ENCODE measurements at regions not wholly inside any gene's neighbourhood (a gene's known extent, or its start where the extent isn't known, plus 50 kb on each side); places are given as distances from the start of the nearest gene placed in this dataset.

- no peak overlapping the region for H3K4me3 ChIP-seq
Observed at GRCh38 chr5:54720341-54720740, 202.8 kb downstream of the SNX18 start.

DNA sequence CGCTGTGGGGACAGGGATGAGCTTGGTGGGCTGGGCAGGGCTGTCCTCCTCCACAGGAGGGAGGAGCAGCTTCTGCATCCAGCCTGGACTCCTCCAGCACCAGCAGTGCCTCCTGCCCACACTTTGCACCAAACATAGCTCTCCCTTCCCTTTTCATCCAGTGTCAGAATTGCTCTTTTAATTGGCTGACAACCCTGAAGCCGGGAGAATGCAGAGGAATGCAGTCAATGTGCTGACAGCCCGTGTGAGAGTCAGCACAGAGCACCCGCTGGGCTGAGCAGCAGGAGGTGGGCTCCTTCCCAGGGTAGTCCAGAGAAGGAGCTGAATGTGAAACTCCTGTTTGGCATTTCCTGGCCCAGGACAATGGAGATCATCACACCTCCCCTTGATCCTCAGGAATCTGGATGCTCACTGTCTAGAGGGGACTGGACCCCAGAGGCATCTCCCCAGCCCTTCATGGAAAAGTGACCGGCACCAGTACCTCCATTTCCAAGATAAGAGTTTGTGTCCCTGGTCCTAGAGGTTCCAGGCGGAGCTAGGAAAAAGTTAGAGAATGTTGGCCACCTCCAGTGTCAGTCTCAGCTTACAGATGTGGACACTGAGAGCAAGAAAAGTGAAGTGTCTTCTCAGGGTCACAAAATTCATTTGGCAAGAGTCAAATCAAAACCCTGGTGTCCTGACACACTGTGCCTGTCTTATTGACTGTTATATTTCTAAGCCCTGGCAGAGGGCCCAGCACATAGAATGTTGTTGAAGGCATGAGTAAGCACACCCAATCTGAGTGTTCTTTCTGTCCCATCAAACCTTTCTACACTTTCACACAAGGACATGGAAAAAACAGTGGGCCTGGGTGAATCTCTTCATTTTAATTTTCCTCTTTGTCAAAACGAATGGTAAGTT is 202.1 kb downstream of the SNX18 start:
- DNase-seq: peak in 1 of 2 donors; percentile 70
- intact Hi-C loops (cut with DNase I; ENCODE audit: low total_unique reads): no loop called here
- Histone ChIP-seq H3K27me3 (no peaks in the 10 kb centered on the region), H3K36me3 (no peaks in the 10 kb centered on the region), H3K9me3 (no peaks in the 10 kb centered on the region), H3K27ac (peak overlapping the region; percentile 72 to 74), H3K4me3 (no peak overlapping the region), H3K4me1 (peaks cover 0 to 56% (median 19%) of the 10 kb centered on the region in 4 donors)
- no peak for TF ChIP-seq CTCF (IDR thresholded peaks at IDR 0.05)

More at GRCh38 chr5:54720341-54720740, 202.8 kb downstream of the SNX18 start:
- H3K4me1 ChIP-seq: peaks cover 0 to 54% (median 19%) of the 10 kb centered on the region in 4 donors
- no peak for DNase-seq
- H3K27me3 ChIP-seq: no peaks in the 10 kb centered on the region
- no peak for TF ChIP-seq CTCF (IDR thresholded peaks at IDR 0.05)
- peak overlapping the region; percentile 72 to 74 for H3K27ac ChIP-seq
- intact Hi-C loops (cut with DNase I; ENCODE audit: low total_unique reads): no loop called here
- H3K9me3 ChIP-seq: no peaks in the 10 kb centered on the region
- H3K36me3 ChIP-seq: no peaks in the 10 kb centered on the region

DNA sequence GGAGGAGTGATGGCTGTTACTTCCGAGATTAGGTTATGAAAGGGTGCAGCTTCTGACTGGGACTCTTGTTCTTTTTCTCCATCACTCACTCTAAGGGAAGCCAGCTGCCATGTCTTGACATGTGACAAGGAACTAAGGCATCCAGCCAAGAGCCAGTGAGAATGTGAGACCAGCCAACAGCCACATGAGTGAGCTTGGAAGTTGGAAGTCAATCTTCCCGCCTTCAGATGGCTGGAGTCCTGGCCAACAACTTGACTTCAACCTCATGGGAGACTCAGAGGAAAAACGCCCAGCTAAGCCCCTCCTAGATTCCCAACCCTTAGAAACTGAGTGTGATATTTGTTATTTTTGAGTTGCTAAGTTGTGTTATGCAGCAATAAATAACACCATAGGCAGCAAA is 201.1 kb downstream of the SNX18 start:
- H3K4me1 ChIP-seq: peaks cover 0 to 65% (median 21%) of the 10 kb centered on the region in 4 donors
- H3K27me3 ChIP-seq: no peaks in the 10 kb centered on the region
- H3K36me3 ChIP-seq: no peaks in the 10 kb centered on the region
- H3K9me3 ChIP-seq: no peaks in the 10 kb centered on the region
- peak overlapping the region; percentile 72 to 74 for H3K27ac ChIP-seq
- TF ChIP-seq CTCF (IDR thresholded peaks at IDR 0.05): no peak
- H3K4me3 ChIP-seq: no peak overlapping the region
- intact Hi-C loops (cut with DNase I; ENCODE audit: low total_unique reads): no loop called here
- DNase-seq: peak; percentile 82 to 92

- H3K27me3 ChIP-seq: no peaks in the 10 kb centered on the region
- no peaks in the 10 kb centered on the region for H3K9me3 ChIP-seq
- H3K4me1 ChIP-seq: peaks cover 0 to 61% (median 21%) of the 10 kb centered on the region in 4 donors
- no peak overlapping the region for H3K4me3 ChIP-seq
- no peak for DNase-seq
- H3K27ac ChIP-seq: peak overlapping the region in 1 of 2 donors; percentile 74
- intact Hi-C loops (cut with DNase I; ENCODE audit: low total_unique reads): no loop called here
- H3K36me3 ChIP-seq: no peaks in the 10 kb centered on the region
- TF ChIP-seq CTCF (IDR thresholded peaks at IDR 0.05): no peak
Observed at GRCh38 chr5:54717870-54718269, 200.3 kb downstream of the SNX18 start.

DNA sequence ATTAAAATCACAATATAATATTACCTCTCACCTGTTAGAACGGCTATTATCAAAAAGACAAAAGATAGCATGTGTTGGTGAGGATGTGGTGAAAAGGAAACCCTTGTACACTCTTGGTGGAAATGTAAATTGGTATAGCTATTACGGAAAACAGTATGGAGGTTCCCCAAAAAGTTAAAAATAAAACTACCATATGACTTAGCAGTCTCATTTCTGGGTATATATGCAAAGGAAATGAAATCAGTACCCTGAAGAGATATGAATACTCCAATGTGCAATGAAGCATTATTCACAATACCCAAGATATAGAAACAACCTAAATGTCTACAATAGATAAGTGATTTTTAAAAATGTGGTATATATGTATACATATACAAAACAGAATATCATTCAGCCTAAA is 199.9 kb downstream of the SNX18 start:
- H3K4me1 ChIP-seq: peaks cover 0 to 57% (median 20%) of the 10 kb centered on the region in 4 donors
- no peak for TF ChIP-seq CTCF (IDR thresholded peaks at IDR 0.05)
- intact Hi-C loops (cut with DNase I; ENCODE audit: low total_unique reads): no loop called here
- no peak overlapping the region for H3K4me3 ChIP-seq
- DNase-seq: no peak
- H3K27me3 ChIP-seq: no peaks in the 10 kb centered on the region
- no peaks in the 10 kb centered on the region for H3K36me3 ChIP-seq
- no peak overlapping the region for H3K27ac ChIP-seq
- H3K9me3 ChIP-seq: no peaks in the 10 kb centered on the region
